GM19468 (cell line): ENCODE measurements at regions not wholly inside any gene's neighbourhood (a gene's known extent, or its start where the extent isn't known, plus 50 kb on each side); places are given as distances from the start of the nearest gene placed in this dataset.
"Not testable (repeated sequence)": the region's sequence is repeated elsewhere in the genome, so short reads cannot be mapped to it uniquely, and the experiment has no call there.

Experiments used
- ATAC-seq: cut with Tn5 transposase; IDR thresholded peaks from one replicate; pipeline ENCODE4 v1.9.1; 2021; ENCODE audit warnings: mild to moderate bottlenecking, moderate library complexity, moderate number of reproducible peaks; ENCODE audit not compliant: unreplicated experiment; ENCODE audit errors: extremely low read depth

DNA sequence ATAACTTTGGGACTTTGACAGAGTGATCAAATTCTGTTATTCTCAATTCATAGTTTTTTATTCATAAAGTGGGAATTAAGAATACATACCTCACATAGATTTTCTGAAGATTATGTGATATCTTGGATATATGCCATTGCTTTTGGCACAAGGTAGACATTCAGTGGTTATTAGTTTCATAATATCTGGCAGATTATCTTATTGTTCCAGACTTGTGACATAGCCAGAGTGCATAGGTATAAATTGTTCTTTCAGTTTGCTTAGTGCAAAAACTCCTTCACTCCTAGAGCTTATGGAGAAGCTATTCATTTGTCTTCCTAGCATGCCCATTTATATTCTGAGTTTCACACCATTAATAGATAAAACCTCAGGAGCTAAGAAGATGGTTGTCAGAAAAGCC lies 222.0 kb downstream of the KCNE4 start:
- no peak for ATAC-seq

DNA sequence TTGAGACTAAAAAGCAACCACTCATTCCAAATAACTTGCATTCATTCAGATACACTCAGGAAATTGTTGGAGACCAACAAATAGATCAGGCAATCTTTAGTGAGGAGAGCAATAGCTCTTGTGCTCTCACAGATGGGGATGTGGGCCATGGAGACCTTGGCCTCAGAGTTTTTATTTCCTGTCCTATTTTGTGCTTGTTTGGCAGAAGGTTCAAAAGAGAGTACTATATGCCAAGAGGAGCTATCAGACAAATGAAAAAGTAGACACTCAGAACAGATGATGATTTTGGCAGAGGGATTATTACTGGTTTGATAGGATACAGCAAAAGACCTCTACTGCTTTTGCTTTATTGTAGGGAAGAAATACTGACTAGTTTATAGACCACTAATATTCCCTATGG lies 230.2 kb downstream of the KCNE4 start:
- ATAC-seq, result no peak

GRCh38 chr2:223283329-223283728 lies 231.3 kb downstream of the KCNE4 start:
- ATAC-seq, result no peak

DNA sequence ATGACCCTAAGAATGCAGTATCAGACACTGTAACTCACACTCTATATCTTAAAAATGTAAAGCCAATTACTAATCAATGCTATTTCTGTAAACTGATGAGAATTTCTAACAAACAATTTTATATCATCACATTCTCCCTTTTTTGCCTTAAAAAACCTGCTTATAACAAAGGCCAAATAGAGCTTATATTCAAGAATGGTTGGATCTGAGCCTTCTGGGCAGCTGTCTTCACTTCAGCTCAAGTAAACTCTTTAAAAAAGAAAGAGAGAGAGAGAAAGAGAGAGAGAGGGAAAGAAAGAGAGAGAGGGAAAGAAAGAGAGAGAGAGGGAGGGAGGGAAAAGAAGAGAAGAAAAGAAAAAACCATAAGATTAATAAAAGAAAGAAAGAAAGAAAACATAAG lies 231.8 kb downstream of the KCNE4 start:
- ATAC-seq, result no peak

DNA sequence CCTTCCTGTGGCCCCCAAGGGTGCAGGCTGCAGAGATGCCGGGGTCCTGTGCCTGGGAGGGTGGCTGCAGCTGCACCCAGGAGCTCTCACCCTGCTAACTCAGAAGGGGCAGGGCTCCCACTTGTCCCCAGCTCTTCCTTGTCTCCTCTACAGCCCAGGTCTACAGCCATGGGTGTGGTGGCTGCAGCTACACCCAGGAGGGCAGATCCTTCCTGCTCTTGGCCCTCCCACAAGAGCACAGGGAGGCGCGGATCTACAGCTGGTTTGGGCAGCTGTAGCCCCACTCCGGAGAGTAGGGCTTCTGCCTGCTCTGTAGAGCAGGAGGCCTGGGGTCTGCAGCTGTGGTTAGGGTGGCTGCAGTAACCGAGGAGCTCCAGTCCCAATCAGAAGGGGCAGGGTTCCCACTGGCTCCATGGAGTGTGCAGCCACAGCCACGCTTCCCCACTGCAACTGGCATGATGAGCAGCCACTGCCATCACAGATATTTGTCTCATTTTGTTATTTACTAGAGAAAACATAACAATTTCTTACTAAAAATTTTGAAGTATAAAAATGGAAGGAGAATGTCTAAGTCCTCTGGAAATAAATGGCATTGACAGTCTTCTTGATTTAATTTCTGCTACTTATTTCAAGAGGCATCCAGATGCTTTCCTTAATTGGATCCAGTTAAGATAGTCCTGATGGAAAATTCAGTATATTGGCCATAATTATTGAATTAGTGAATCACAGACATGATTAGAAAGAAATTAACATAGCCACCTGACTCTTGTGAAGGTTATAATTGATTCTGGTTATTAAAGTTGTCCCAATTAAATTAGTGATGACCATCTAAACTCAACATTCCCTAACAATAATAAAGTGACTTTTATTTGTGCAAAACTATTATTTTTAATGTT lies 233.6 kb downstream of the KCNE4 start:
- ATAC-seq, result no peak

DNA sequence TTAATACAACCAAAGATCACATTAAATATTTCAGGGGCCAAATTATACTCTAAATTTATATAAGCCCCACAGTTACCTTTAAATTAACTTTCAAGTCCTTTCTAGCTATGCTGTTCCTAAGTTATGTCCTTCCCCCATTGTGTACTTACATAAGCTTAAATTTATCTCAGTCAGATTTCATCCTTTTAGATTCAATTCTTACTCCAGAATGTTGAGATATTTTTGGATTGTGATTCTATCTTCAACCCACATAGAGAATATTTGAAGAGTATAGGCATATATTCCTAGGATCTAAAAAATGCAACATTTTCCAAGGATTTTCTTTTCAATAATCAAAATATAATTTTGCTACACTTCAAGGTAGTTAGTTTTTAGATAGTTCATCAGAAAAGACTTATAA lies 242.8 kb downstream of the KCNE4 start:
- no peak for ATAC-seq

DNA sequence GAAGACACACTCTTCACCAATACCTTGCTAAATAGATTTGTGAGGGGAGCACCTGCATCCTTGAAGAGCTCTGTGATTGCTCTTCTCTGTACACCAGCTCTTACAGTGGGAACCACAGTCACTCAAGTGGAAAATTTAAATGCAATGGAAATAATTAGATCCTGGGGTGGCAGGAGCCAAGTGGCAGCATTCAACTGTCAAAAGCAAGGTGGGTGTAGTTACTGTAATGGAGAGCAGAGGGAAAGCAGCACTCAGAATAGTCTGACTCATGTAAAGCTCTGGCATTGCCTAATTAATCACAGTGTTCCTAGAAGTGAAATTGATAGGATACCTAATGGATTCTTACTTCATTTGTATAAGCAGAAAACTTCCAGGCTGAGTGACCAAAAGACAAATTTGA lies 245.8 kb downstream of the KCNE4 start:
- no peak for ATAC-seq

DNA sequence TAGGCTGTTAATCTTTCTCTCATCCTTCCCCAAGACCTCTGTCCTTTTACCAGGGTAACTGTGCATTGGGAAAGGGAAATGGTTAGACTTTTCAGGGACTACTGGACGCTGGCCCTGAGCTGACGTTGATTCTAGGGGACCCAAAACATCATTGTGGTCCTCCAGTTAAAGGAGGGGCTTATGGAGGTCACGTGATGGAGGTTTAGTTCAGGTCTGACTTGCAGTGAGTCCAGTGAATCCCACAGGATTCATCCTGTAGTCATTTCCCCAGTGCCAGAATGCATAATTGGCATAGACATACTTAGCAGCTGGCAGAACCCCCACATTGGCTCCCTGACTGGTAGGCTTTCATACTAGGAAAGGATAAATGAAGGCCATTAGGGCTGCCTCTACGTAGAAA lies 246.3 kb downstream of the KCNE4 start:
- ATAC-seq, result not testable (repeated sequence)

DNA sequence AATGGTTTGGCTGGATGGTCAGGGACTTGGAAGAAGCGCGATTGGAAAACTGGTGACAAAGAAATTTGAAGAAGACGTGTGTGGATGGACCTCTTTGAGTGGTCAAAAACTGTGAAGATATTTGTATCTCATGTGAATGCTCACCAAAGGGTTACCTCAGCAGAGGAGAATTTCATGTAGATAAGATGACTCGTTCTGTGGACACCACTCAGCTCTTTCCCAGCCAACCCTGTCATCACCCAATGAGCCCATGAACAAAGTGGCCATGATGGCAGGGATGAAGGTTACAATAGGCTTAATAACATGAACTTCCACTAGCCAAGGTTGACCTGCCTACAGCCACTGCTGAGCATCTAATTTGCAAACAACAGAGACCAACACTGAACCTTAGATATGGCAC lies 248.3 kb downstream of the KCNE4 start:
- no peak for ATAC-seq

GRCh38 chr2:223306371-223306770 lies 254.4 kb downstream of the KCNE4 start:
- ATAC-seq, result no peak

DNA sequence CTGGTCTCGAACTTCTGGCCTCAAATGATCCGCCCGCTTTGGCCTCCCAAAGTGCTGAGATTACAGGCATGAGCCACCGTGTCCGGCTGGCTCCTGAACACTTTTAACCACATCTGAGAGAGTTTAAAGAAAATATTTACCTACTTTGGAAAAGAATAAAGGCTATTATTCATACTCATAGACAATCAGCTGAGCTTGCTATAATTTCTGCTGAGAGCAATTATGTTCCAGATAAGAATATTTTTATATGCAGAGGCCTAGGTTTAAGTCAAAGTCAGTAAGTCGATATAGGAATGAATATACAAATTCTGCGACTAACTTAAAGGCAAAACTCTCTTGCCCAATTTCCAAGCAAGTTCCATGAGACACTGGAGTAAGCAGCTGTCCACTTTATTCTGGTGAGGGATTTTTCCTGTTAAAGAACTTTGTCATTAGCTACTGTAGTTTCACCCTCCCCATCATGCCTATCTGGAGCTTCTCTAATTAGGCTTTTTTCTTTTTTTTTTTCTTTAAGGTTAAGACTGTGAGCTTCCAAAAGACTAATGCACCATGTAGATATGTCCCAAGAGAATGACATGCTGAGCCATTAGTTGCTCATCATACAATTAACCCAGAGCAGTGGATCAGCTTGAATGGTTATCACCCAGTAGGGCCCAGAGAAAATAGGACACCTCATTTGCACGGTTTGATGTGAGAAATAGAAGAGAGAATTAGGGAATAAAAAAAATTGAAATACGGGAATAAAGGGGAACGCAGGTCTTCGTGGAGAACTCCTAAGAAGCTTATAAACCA lies 260.1 kb downstream of the KCNE4 start:
- ATAC-seq, result no peak

- ATAC-seq, result no peak
Observed at GRCh38 chr2:223313101-223313500, 261.1 kb downstream of the KCNE4 start.

DNA sequence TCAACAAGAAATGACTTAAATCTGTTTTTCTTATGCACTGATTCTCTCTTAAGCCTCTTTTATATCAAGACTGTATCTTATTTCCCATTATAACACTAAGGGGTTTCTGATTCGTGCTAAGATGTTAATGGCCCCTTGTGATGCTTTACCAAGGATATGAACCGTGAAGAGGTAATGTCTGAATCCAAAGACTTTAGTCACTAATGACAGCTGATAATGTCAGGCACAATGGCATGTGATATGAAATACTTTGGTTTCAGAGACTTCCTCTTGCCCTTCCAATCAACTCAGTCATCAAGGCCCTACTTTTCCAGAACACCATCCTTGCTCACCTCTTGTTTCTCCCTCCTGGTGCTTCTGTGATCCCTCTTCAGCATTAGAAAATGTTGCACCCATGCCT lies 262.8 kb downstream of the KCNE4 start:
- no peak for ATAC-seq

- no peak for ATAC-seq
Observed at GRCh38 chr2:223315813-223316212, 263.8 kb downstream of the KCNE4 start.

- no peak for ATAC-seq
Observed at GRCh38 chr2:223316342-223316741, 264.4 kb downstream of the KCNE4 start.

DNA sequence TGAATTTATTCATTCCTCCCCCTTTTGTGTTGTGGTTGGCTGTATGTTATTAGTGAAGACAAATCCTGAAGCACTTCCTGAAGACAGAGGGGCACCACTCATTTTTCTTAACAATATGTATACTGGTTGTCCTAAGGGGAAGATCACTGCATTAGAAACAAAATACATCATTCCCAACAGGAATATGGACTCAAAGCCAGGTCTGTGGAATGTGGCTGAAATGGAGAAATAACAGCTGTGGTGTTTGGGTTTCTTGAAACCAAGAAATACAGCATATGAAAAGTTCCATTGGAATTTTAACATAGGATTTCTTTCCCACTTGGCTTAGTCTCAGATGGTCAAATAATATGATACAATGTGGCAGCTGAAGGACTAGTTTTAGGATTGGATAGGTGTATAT lies 267.6 kb downstream of the KCNE4 start:
- ATAC-seq, result no peak

DNA sequence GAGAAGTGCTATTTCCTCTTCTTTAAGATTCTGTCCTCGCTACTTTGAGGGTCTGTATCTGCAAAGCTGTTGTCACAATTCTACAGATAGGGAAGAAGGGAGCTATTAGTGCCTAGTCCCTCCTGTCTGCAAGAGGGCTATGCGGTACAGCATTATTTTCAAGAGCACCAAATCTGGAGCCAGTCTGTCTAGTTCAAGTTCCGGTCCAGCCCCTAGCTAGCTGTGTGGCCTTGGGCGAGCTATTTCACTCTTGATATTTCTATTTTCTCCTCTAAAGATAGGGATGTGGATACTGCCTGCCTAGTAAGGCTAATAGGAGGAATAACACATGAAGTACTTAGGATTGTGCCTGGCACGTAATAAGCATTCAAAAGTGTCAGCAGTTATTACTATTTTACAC lies 272.4 kb downstream of the KCNE4 start:
- no peak for ATAC-seq

GRCh38 chr2:223328578-223328977 lies 273.6 kb downstream of the SCG2 start:
- no peak for ATAC-seq

DNA sequence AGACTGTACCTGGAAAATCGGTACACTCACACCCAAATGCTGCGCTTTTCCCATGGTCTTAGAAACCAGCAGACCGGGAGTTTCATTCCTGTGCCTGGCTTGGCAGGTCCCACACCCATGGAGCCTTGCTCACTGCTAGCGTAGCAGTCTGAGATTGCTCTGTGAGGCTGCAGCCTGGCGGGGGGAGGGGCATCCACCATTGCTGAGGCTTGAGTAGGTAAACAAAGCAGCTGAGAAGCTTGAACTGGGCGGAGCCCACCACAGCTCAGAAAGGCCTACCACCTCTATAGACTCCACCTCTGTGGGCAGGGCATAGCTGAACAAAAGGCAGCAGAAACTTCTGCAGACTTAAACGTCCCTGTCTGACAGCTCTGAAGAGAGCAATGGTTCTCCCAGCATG lies 271.4 kb downstream of the SCG2 start:
- ATAC-seq, result not testable (repeated sequence)

DNA sequence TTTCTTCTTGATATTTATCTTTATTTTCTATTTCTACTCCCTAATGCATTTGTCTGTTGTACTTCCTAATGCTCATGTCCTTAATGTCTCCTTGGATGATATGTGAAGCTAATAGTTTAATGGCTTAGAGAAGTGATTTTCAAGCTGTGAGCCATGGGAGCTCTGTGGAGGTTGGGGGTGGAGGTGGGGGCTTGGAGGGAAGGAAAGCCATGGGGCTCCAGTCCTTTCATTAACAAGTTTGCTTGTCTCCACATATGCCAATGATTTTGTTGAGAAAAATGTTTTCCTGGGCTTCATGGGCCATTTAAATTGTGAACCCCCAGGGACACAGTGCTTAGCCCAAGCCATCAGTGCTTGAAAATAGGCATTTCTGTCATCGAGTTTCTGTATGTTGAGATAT lies 264.1 kb downstream of the SCG2 start:
- no peak for ATAC-seq

DNA sequence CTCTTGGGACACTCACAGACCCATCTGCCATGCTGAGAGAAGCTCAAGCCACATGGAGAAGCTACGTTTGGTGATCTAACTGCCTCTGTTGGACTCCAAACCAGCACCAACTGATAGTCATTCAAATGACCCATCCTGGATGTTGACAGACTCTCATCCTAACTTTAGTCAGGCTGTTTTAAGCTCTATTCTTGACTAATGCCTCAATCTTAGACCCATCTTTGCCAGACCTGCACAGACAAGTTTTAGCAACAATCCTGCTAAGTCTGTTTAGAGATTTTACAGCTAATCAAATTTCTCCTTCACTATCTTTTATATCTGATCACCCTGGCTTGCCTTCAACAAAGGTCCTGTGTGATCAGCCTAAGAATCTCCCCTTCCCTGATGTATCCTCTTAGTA lies 245.1 kb downstream of the SCG2 start:
- ATAC-seq, result no peak
